Lower lobe of right lung (tissue), 2 donors: ENCODE measurements at regions not wholly inside any gene's neighbourhood (a gene's known extent, or its start where the extent isn't known, plus 50 kb on each side); places are given as distances from the start of the nearest gene placed in this dataset.
A peak's percentile ranks its signal among the peaks of the same experiment; 100 is the strongest.

Source experiments
- ATAC-seq, 2 donors: fragments of 200-7000 bp; cut with Tn5 transposase; one replicate each; pipeline ENCODE4 v1.9.1; 2020 to 2022; ENCODE audit warnings: mild to moderate bottlenecking in 2 of 2, moderate library complexity in 2 of 2
- DNase-seq: peaks from one replicate; pipeline ENCODE4 v3.0.0-alpha.2; 2020
- H3K27ac ChIP-seq: fragments of 200-600 bp; one replicate; pipeline ENCODE4 v1.8.0; 2022
- H3K27me3 ChIP-seq: fragments of 200-600 bp; one replicate; pipeline ENCODE4 v1.8.0; 2022; ENCODE audit warnings: low read depth
- H3K36me3 ChIP-seq: fragments of 200-600 bp; one replicate; pipeline ENCODE4 v1.8.0; 2022; ENCODE audit warnings: mild to moderate bottlenecking
- H3K4me1 ChIP-seq: fragments of 200-600 bp; one replicate; pipeline ENCODE4 v1.8.0; 2022
- H3K4me3 ChIP-seq: fragments of 200-600 bp; one replicate; pipeline ENCODE4 v1.8.0; 2022; ENCODE audit warnings: mild to moderate bottlenecking
- H3K9me3 ChIP-seq: fragments of 200-600 bp; one replicate; pipeline ENCODE4 v1.8.0; 2022
- CTCF ChIP-seq: fragments of 200-600 bp; IDR thresholded peaks from one replicate; pipeline ENCODE4 v1.8.0; 2022; ENCODE audit warnings: antibody characterized with exemption, mild to moderate bottlenecking
- intact Hi-C: fragments of 100-400 bp; cut with DNase I; formaldehyde crosslinking; loops from one replicate; pipeline ENCODE4 v1.11.0; 2022
- donor health status: DM: no; HTN: yes; CAD: no; lungs with severe emphysema.

GRCh38 chr21:16059981-16060380 is 330.2 kb downstream of the USP25 start:
- no peak for TF ChIP-seq CTCF
- Histone ChIP-seq H3K27ac (no peak overlapping the region), H3K36me3 (no peaks in the 10 kb centered on the region), H3K4me1 (no peaks in the 10 kb centered on the region), H3K4me3 (no peak overlapping the region), H3K27me3 (no peaks in the 10 kb centered on the region), H3K9me3 (no peaks in the 10 kb centered on the region)
- ATAC-seq = peak in 1 of 2 donors; percentile 17
- no peak for DNase-seq
- intact Hi-C loops = no loop called here

- no peak for ATAC-seq
- Histone ChIP-seq H3K4me1 (no peaks in the 10 kb centered on the region), H3K27me3 (no peaks in the 10 kb centered on the region), H3K36me3 (no peaks in the 10 kb centered on the region), H3K4me3 (no peak overlapping the region), H3K27ac (no peak overlapping the region), H3K9me3 (no peaks in the 10 kb centered on the region)
- no peak for DNase-seq
- intact Hi-C loops = no loop called here
- TF ChIP-seq CTCF = no peak
Observed at GRCh38 chr21:16061194-16061593, 331.4 kb downstream of the USP25 start.

GRCh38 chr21:16069178-16070112 is 339.7 kb downstream of the USP25 start:
- no peaks in the 10 kb centered on the region for H3K36me3 ChIP-seq
- H3K27me3 ChIP-seq = no peaks in the 10 kb centered on the region
- H3K4me3 ChIP-seq = no peak overlapping the region
- intact Hi-C loops = no loop called here
- H3K4me1 ChIP-seq = no peaks in the 10 kb centered on the region
- no peak for DNase-seq
- no peaks in the 10 kb centered on the region for H3K9me3 ChIP-seq
- no peak for ATAC-seq
- no peak for TF ChIP-seq CTCF
- no peak overlapping the region for H3K27ac ChIP-seq

- no peak overlapping the region for H3K27ac ChIP-seq
- DNase-seq = no peak
- H3K27me3 ChIP-seq = no peaks in the 10 kb centered on the region
- no peaks in the 10 kb centered on the region for H3K9me3 ChIP-seq
- H3K4me3 ChIP-seq = no peak overlapping the region
- intact Hi-C loops = no loop called here
- no peaks in the 10 kb centered on the region for H3K36me3 ChIP-seq
- ATAC-seq = no peak
- no peak for TF ChIP-seq CTCF
- no peaks in the 10 kb centered on the region for H3K4me1 ChIP-seq
Observed at GRCh38 chr21:16070207-16070651, 340.4 kb downstream of the USP25 start.

GRCh38 chr21:16071092-16071491 is 341.3 kb downstream of the USP25 start:
- intact Hi-C loops = no loop called here
- TF ChIP-seq CTCF = no peak
- Histone ChIP-seq H3K36me3 (no peaks in the 10 kb centered on the region), H3K4me1 (no peaks in the 10 kb centered on the region), H3K4me3 (peak overlapping the region; percentile 28), H3K27ac (no peak overlapping the region), H3K27me3 (no peaks in the 10 kb centered on the region), H3K9me3 (no peaks in the 10 kb centered on the region)
- ATAC-seq (no peak), DNase-seq (no peak)
